ENCODE measurements at regions not wholly inside any gene's neighbourhood (a gene's known extent, or its start where the extent isn't known, plus 50 kb on each side); places are given as distances from the start of the nearest gene placed in this dataset.

DNA sequence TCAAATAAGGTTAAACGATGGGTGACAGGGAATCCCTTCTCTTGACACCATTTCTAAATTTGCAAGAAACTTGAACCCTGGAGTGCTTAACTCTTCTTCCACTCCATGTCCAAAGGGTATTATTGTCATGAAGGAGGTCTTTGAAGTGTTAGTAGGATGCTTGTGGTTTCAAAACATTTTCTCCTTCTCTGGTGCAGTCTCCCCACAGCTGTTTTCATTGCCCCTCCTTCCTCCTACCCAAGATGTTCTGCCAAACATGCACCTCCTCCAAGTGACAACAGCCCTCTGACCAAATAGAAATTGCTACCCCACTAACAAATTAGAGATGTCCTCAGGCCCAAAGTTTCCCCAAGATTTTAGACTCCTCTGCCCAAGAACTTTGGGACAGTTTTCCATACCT lies 151.4 kb downstream of the POLR2M start:
- TF ChIP-seq CTCF (IDR thresholded peaks at IDR 0.05; ENCODE audit: poor library complexity, severe bottlenecking) (no peak), EZH2 (IDR thresholded peaks at IDR 0.05; ENCODE audit: borderline replicate concordance, insufficient read depth, low read length, poor library complexity, severe bottlenecking) (no peak), RAD21 (conservative IDR thresholded peaks at IDR 0.05) (no peak), POLR2AphosphoS5 (IDR thresholded peaks at IDR 0.05) (no peak), EP300 (conservative IDR thresholded peaks at IDR 0.05; ENCODE audit: poor library complexity, severe bottlenecking) (no peak), TAF1 (IDR thresholded peaks at IDR 0.05; ENCODE audit: low read depth) (no peak), SMC3 (conservative IDR thresholded peaks at IDR 0.05; ENCODE audit: poor library complexity) (no peak)
